ENCODE measurements at regions not wholly inside any gene's neighbourhood (a gene's known extent, or its start where the extent isn't known, plus 50 kb on each side); places are given as distances from the start of the nearest gene placed in this dataset.

- Histone ChIP-seq H3K4me1 (no peaks in the 10 kb centered on the region), H3K4me3 (no peak overlapping the region), H3K9ac (ENCODE audit: low read depth in 2 of 2, low read length in 2 of 2) (no peak overlapping the region), H3K27me3 (no peaks in the 10 kb centered on the region), H3K9me3 (no peaks in the 10 kb centered on the region), H3K27ac (no peak overlapping the region), H3K36me3 (no peaks in the 10 kb centered on the region)
- no peak for TF ChIP-seq CTCF (IDR thresholded peaks at IDR 0.05)
- DNase-seq, result no peak
- intact Hi-C loops (cut with DNase I), result no loop called here
Measured at GRCh38 chr7:115635876-115636275, 394.7 kb downstream of the TFEC start.

GRCh38 chr7:115635376-115635775 lies 395.2 kb downstream of the TFEC start:
- H3K27me3 ChIP-seq, result no peaks in the 10 kb centered on the region
- no peaks in the 10 kb centered on the region for H3K36me3 ChIP-seq
- H3K27ac ChIP-seq, result no peak overlapping the region
- no peak for DNase-seq
- no peak for TF ChIP-seq CTCF (IDR thresholded peaks at IDR 0.05)
- intact Hi-C loops (cut with DNase I), result no loop called here
- H3K4me3 ChIP-seq, result no peak overlapping the region
- H3K4me1 ChIP-seq, result no peaks in the 10 kb centered on the region
- no peaks in the 10 kb centered on the region for H3K9me3 ChIP-seq
- no peak overlapping the region for H3K9ac ChIP-seq (ENCODE audit: low read depth in 2 of 2, low read length in 2 of 2)

GRCh38 chr7:115634633-115635032 lies 395.9 kb downstream of the TFEC start:
- Histone ChIP-seq H3K27ac (no peak overlapping the region), H3K36me3 (no peaks in the 10 kb centered on the region), H3K9ac (ENCODE audit: low read depth in 2 of 2, low read length in 2 of 2) (no peak overlapping the region), H3K9me3 (no peaks in the 10 kb centered on the region), H3K4me1 (no peaks in the 10 kb centered on the region), H3K27me3 (no peaks in the 10 kb centered on the region), H3K4me3 (no peak overlapping the region)
- TF ChIP-seq CTCF (IDR thresholded peaks at IDR 0.05), result no peak
- intact Hi-C loops (cut with DNase I), result no loop called here
- DNase-seq, result no peak

- no peak for TF ChIP-seq CTCF (IDR thresholded peaks at IDR 0.05)
Measured at GRCh38 chr7:115632636-115633035, 397.9 kb downstream of the TFEC start.

GRCh38 chr7:115631782-115632181 lies 398.8 kb downstream of the TFEC start:
- Histone ChIP-seq H3K4me3 (no peak overlapping the region), H3K9ac (ENCODE audit: low read depth in 2 of 2, low read length in 2 of 2) (no peak overlapping the region), H3K4me1 (no peaks in the 10 kb centered on the region), H3K27me3 (no peaks in the 10 kb centered on the region), H3K36me3 (no peaks in the 10 kb centered on the region), H3K27ac (no peak overlapping the region), H3K9me3 (no peaks in the 10 kb centered on the region)
- intact Hi-C loops (cut with DNase I), result no loop called here
- no peak for TF ChIP-seq CTCF (IDR thresholded peaks at IDR 0.05)
- no peak for DNase-seq

More at GRCh38 chr7:115632636-115633035, 397.9 kb downstream of the TFEC start:
- no peaks in the 10 kb centered on the region for H3K36me3 ChIP-seq
- no peaks in the 10 kb centered on the region for H3K9me3 ChIP-seq
- no peaks in the 10 kb centered on the region for H3K27me3 ChIP-seq
- intact Hi-C loops (cut with DNase I), result no loop called here
- no peaks in the 10 kb centered on the region for H3K4me1 ChIP-seq
- DNase-seq, result no peak
- no peak overlapping the region for H3K4me3 ChIP-seq
- no peak overlapping the region for H3K27ac ChIP-seq
- H3K9ac ChIP-seq (ENCODE audit: low read depth in 2 of 2, low read length in 2 of 2), result no peak overlapping the region

- no peak for DNase-seq
- no peaks in the 10 kb centered on the region for H3K4me1 ChIP-seq
- no peak overlapping the region for H3K27ac ChIP-seq
- H3K4me3 ChIP-seq, result no peak overlapping the region
- no peak for TF ChIP-seq CTCF (IDR thresholded peaks at IDR 0.05)
- H3K27me3 ChIP-seq, result no peaks in the 10 kb centered on the region
- no peaks in the 10 kb centered on the region for H3K36me3 ChIP-seq
- H3K9me3 ChIP-seq, result no peaks in the 10 kb centered on the region
- H3K9ac ChIP-seq (ENCODE audit: low read depth in 2 of 2, low read length in 2 of 2), result no peak overlapping the region
- intact Hi-C loops (cut with DNase I), result no loop called here
Measured at GRCh38 chr7:115630049-115630448, 400.5 kb downstream of the TFEC start.

All from colonic mucosa (tissue), 4 donors.